H1 (cell line): ENCODE measurements at regions not wholly inside any gene's neighbourhood (a gene's known extent, or its start where the extent isn't known, plus 50 kb on each side); places are given as distances from the start of the nearest gene placed in this dataset.

Experiments
- BCL11A ChIP-seq, 2 experiments: IDR thresholded peaks; one replicate each; pipeline ENCODE4 v1.6.1; 2011; ENCODE audit warnings: low read depth in 2 of 2, low read length in 2 of 2, mild to moderate bottlenecking in 2 of 2
- CHD7 ChIP-seq: fragments of 300-600 bp; sonication (generic); IDR thresholded peaks from 2 replicates; pipeline ENCODE4 v1.7.1; 2012; ENCODE audit warnings: low read length, moderate library complexity, mild to moderate bottlenecking, inconsistent platforms; ENCODE audit not compliant: insufficient replicate concordance
- KDM1A ChIP-seq: fragments of 200-600, 300-600 bp; sonication (generic); IDR thresholded peaks from 2 replicates; pipeline ENCODE4 v1.7.1; 2016; ENCODE audit warnings: mild to moderate bottlenecking, low read length, borderline replicate concordance
- POLR2AphosphoS5 ChIP-seq: IDR thresholded peaks from 2 replicates; pipeline ENCODE4 v1.6.1; 2011; ENCODE audit warnings: low read depth, low read length

- TF ChIP-seq CHD7 (no peak), BCL11A (IDR thresholded peaks at IDR 0.05; ENCODE audit: low read depth in 2 of 2, low read length in 2 of 2) (no peak), POLR2AphosphoS5 (no peak), KDM1A (no peak)
These were observed 236.2 kb downstream of the ETAA1 start (continued) for GRCh38 chr2:67633212-67633856.
